K562 (cell line): ENCODE measurements at regions not wholly inside any gene's neighbourhood (a gene's known extent, or its start where the extent isn't known, plus 50 kb on each side); places are given as distances from the start of the nearest gene placed in this dataset.

Experiments
- ATAC-seq: fragments of 200-7000 bp; cut with Tn5 transposase; 3 replicates; pipeline ENCODE4 v1.9.1; 2020; ENCODE audit warnings: moderate library complexity
- BruUV-seq: library from RNA; stranded (reverse); fragments of 400-500 nt; replicated peaks from 2 replicates; lab custom pipeline; 2021; lab: Mats Ljungman, UMichigan
- CTCF ChIA-PET: fragments of 300-600 bp; formaldehyde crosslinking; extraction: SDS; loops from one replicate; lab custom pipeline; 2021; ENCODE audit warnings: low intra/inter-chr PET ratio; lab: Yijun Ruan, JAX
- POLR2A ChIA-PET: fragments of 300-600, 350-650 bp; sonication (Branson Sonifier 250); formaldehyde crosslinking; extraction: SDS; loops from one replicate; lab custom pipeline; 2021; ENCODE audit warnings: antibody characterized with exemption, inconsistent platforms; lab: Yijun Ruan, JAX
- DNase-seq, 4 experiments: peaks; one replicate each; pipeline versions ENCODE4 v3.0.0 to v3.0.0-alpha.2; 2011 to 2018; ENCODE audit warnings: low spot score in 3 of 4, mixed read lengths in 3 of 4; ENCODE audit errors: extremely low read depth in 1 of 4
- FAIRE-seq: peaks from 2 replicates; lab custom pipeline; 2011; peaks lifted over from hg19 to GRCh38; lab: Jason Lieb, UNC
- H2AFZ ChIP-seq: 2 replicates; pipeline ENCODE4 v1.6.0; 2011; ENCODE audit warnings: low read depth, low read length, control low read depth, inconsistent platforms
- H3K27ac ChIP-seq: fragments of 200-600 bp; 3 replicates; pipeline ENCODE4 v1.8.0; 2011; ENCODE audit warnings: low read depth, mild to moderate bottlenecking, control low read depth, inconsistent platforms, low read length, moderate library complexity, mixed read lengths; ENCODE audit errors: extremely low read depth
- H3K27me3 ChIP-seq, 2 experiments: fragments of 300-600 bp in 1 of 2; 2 replicates in 1 of 2; 3 replicates in 1 of 2; pipeline versions ENCODE4 v1.6.0 to v1.8.0; 2011; ENCODE audit warnings: inconsistent platforms in 2 of 2, low read length in 2 of 2, mild to moderate bottlenecking in 1 of 2, mixed read lengths in 1 of 2, moderate library complexity in 1 of 2; ENCODE audit not compliant: control insufficient read depth in 2 of 2, insufficient read depth in 2 of 2
- H3K36me3 ChIP-seq: fragments of 300-600 bp; 3 replicates; pipeline ENCODE4 v1.8.0; 2011; ENCODE audit warnings: mild to moderate bottlenecking, low read length, inconsistent platforms; ENCODE audit not compliant: control insufficient read depth, insufficient read depth
- H3K4me1 ChIP-seq, 2 experiments: fragments of 200-600 bp in 1 of 2; replicated peaks in 1 of 2; 2 replicates in 1 of 2; 3 replicates in 1 of 2; pipeline versions ENCODE4 v1.5.1 to v1.8.0; 2011; ENCODE audit warnings: inconsistent platforms in 2 of 2, low read length in 2 of 2, mild to moderate bottlenecking in 1 of 2, mixed read lengths in 1 of 2, moderate library complexity in 1 of 2; ENCODE audit not compliant: control insufficient read depth in 2 of 2, insufficient read depth in 2 of 2
- H3K4me2 ChIP-seq: 2 replicates; pipeline ENCODE4 v1.6.1; 2011; ENCODE audit warnings: low read length, control low read depth, inconsistent platforms, mixed read lengths; ENCODE audit not compliant: insufficient read depth
- H3K4me3 ChIP-seq: fragments of 200-600 bp; sonication (generic), shearing (Covaris generic); 2 replicates; pipeline ENCODE4 v1.5.1; 2016; ENCODE audit warnings: control low read depth, inconsistent platforms
- H3K79me2 ChIP-seq: fragments of 200-600 bp; 3 replicates; pipeline ENCODE4 v1.8.0; 2011; ENCODE audit warnings: low read length, inconsistent platforms; ENCODE audit not compliant: control insufficient read depth, insufficient read depth
- H3K9ac ChIP-seq, 2 experiments: 2 replicates each; pipeline versions ENCODE4 v1.6.0 to v1.6.1; 2011; ENCODE audit warnings: low read depth in 2 of 2, low read length in 2 of 2, control low read depth in 1 of 2, inconsistent platforms in 1 of 2, mild to moderate bottlenecking in 1 of 2, mixed read lengths in 1 of 2; ENCODE audit not compliant: insufficient read depth in 1 of 2
- H3K9me1 ChIP-seq: one replicate; pipeline ENCODE4 v1.6.0; 2011; ENCODE audit warnings: inconsistent platforms, mild to moderate bottlenecking, low read length, moderate library complexity; ENCODE audit not compliant: control insufficient read depth, insufficient read depth
- H3K9me3 ChIP-seq: replicated peaks from 2 replicates; pipeline ENCODE4 v1.5.1; 2011; ENCODE audit warnings: low read depth, low read length, inconsistent platforms; ENCODE audit not compliant: control insufficient read depth, insufficient read depth
- H4K20me1 ChIP-seq: replicated peaks from 2 replicates; pipeline ENCODE4 v1.6.1; 2011; ENCODE audit warnings: low read length, inconsistent platforms, mixed read lengths; ENCODE audit not compliant: control insufficient read depth, insufficient read depth
- ATF7 ChIP-seq: fragments of 450-650 bp; IDR thresholded peaks from 2 replicates; pipeline ENCODE4 v1.7.1; 2014; ENCODE audit warnings: mild to moderate bottlenecking, moderate library complexity
- HNRNPK ChIP-seq: fragments of 200-400 bp; formaldehyde crosslinking; IDR thresholded peaks from one replicate; pipeline ENCODE4 v1.6.1; 2018; ENCODE audit warnings: mild to moderate bottlenecking, low read depth, low read length; ENCODE audit not compliant: poor library complexity, severe bottlenecking
- MTA3 ChIP-seq: fragments of 450-650 bp; formaldehyde crosslinking; IDR thresholded peaks from 2 replicates; pipeline ENCODE4 v1.6.1; 2017; ENCODE audit warnings: mild to moderate bottlenecking, borderline replicate concordance
- OTX1 ChIP-seq: fragments of 450-650 bp; formaldehyde crosslinking; IDR thresholded peaks from 2 replicates; pipeline ENCODE4 v1.4.0; 2022; ENCODE audit warnings: mild to moderate bottlenecking
- POLR2G ChIP-seq: fragments of 200-400 bp; formaldehyde crosslinking; IDR thresholded peaks from 2 replicates; pipeline ENCODE4 v1.6.1; 2017; ENCODE audit warnings: low read depth, mild to moderate bottlenecking, antibody characterized with exemption, low read length, moderate library complexity
- POLR3A ChIP-seq: IDR thresholded peaks from 2 replicates; pipeline ENCODE4 v1.6.1; 2011; ENCODE audit warnings: borderline replicate concordance, mild to moderate bottlenecking, moderate library complexity; ENCODE audit not compliant: insufficient read length, insufficient read depth; ENCODE audit errors: extremely low read depth
- whole genome bisulfite sequencing: fragments of 100-300 bp; shearing (Covaris generic); methylation state at CpG from one replicate; pipeline ENCODE4 v1.1.6; 2016; ENCODE audit warnings: low coverage, mixed read lengths; ENCODE audit not compliant: insufficient coverage; ENCODE audit errors: missing lambda C conversion rate; 5-methylcytosine and 5-hydroxymethylcytosine counted together
- in situ Hi-C: fragments of 300-500 bp; cut with MboI; formaldehyde crosslinking; loops from 4 replicates; pipeline ENCODE4 v1.15.0; 2018; ENCODE audit warnings: inconsistent platforms, mixed read lengths
- intact Hi-C: fragments of 100-400 bp; cut with micrococcal nuclease; formaldehyde crosslinking; loops from 2 replicates; pipeline ENCODE4 v1.14.2; 2022
- TF ChIP-seq, protein P1 (sequence below): fragments of 250-450 bp; sonication (Bioruptor Pico); IDR thresholded peaks from 2 replicates; pipeline ENCODE4 v1.5.0; 2020; ENCODE audit warnings: mild to moderate bottlenecking
- TF ChIP-seq, protein P2 (sequence below): sonication (generic); formaldehyde crosslinking; IDR thresholded peaks from 2 replicates; pipeline ENCODE4 v1.8.1; 2022; ENCODE audit warnings: missing genetic modification reagents

GRCh38 chr6:138647006-138647405 lies 126.6 kb upstream of the CCDC28A start:
- no peak overlapping the region for H3K4me2 ChIP-seq
- POLR2A ChIA-PET: no interaction called here
- DNase-seq (no peak), ATAC-seq (no peak), FAIRE-seq (peak; percentile 6)
- intact Hi-C loops: no loop called here
- no peaks in the 10 kb centered on the region for H3K9me1 ChIP-seq
- WGBS: 3% methylated on average over 6 of the region's 6 CpGs
- CTCF ChIA-PET: no interaction called here
- no peaks in the 10 kb centered on the region for H4K20me1 ChIP-seq
- H3K27me3 ChIP-seq: peaks cover 5 to 14% of the 10 kb centered on the region in 2 experiments; a peak in 3 of 5 replicates
- H3K4me1 ChIP-seq: no peaks in the 10 kb centered on the region
- H3K36me3 ChIP-seq: no peaks in the 10 kb centered on the region
- no peaks in the 10 kb centered on the region for H3K79me2 ChIP-seq
- H3K9ac ChIP-seq: no peak overlapping the region
- H3K9me3 ChIP-seq: no peaks in the 10 kb centered on the region
- no peak overlapping the region for H3K27ac ChIP-seq
- H2AFZ ChIP-seq: no peak overlapping the region
- TF ChIP-seq POLR2G (no peak), OTX1 (no peak), MTA3 (no peak), ATF7 (no peak), HNRNPK (no peak), POLR3A (no peak)
- TF ChIP-seq, protein P1, sequence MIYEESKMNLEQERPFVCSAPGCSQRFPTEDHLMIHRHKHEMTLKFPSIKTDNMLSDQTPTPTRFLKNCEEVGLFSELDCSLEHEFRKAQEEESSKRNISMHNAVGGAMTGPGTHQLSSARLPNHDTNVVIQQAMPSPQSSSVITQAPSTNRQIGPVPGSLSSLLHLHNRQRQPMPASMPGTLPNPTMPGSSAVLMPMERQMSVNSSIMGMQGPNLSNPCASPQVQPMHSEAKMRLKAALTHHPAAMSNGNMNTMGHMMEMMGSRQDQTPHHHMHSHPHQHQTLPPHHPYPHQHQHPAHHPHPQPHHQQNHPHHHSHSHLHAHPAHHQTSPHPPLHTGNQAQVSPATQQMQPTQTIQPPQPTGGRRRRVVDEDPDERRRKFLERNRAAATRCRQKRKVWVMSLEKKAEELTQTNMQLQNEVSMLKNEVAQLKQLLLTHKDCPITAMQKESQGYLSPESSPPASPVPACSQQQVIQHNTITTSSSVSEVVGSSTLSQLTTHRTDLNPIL (CRISPR knock-in tag): no peak
- TF ChIP-seq, protein P2, sequence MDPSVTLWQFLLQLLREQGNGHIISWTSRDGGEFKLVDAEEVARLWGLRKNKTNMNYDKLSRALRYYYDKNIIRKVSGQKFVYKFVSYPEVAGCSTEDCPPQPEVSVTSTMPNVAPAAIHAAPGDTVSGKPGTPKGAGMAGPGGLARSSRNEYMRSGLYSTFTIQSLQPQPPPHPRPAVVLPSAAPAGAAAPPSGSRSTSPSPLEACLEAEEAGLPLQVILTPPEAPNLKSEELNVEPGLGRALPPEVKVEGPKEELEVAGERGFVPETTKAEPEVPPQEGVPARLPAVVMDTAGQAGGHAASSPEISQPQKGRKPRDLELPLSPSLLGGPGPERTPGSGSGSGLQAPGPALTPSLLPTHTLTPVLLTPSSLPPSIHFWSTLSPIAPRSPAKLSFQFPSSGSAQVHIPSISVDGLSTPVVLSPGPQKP (CRISPR knock-in tag): no peak
- in situ Hi-C loops: no loop called here
- no TSS peak for BruUV-seq
- no peak overlapping the region for H3K4me3 ChIP-seq
